K562 (cell line): ENCODE measurements at regions not wholly inside any gene's neighbourhood (a gene's known extent, or its start where the extent isn't known, plus 50 kb on each side); places are given as distances from the start of the nearest gene placed in this dataset.

Source experiments
- KDM4B ChIP-seq, 2 experiments: fragments of 450-650 bp in 1 of 2; sonication (generic) in 1 of 2; IDR thresholded peaks; 2 replicates each; pipeline ENCODE4 v1.6.1; 2016 to 2017; ENCODE audit warnings: borderline replicate concordance in 2 of 2, antibody characterized with exemption in 1 of 2, low read depth in 1 of 2, mild to moderate bottlenecking in 1 of 2
- MTA1 ChIP-seq: fragments of 450-650 bp; IDR thresholded peaks from 2 replicates; pipeline ENCODE4 v1.6.1; 2017; ENCODE audit warnings: borderline replicate concordance
- RBM25 ChIP-seq: fragments of 200-400 bp; formaldehyde crosslinking; IDR thresholded peaks from 2 replicates; pipeline ENCODE4 v1.6.1; 2018; ENCODE audit warnings: low read length, low read depth, moderate library complexity; ENCODE audit not compliant: severe bottlenecking
- TF ChIP-seq, protein P1 (sequence below): fragments of 450-650 bp; formaldehyde crosslinking; IDR thresholded peaks from 2 replicates; pipeline ENCODE4 v1.4.0; 2020; ENCODE audit warnings: mild to moderate bottlenecking, moderate library complexity
- TF ChIP-seq, protein P2 (sequence below): IDR thresholded peaks from 2 replicates; pipeline ENCODE4 v1.6.1; 2014; ENCODE audit warnings: antibody characterized with exemption

DNA sequence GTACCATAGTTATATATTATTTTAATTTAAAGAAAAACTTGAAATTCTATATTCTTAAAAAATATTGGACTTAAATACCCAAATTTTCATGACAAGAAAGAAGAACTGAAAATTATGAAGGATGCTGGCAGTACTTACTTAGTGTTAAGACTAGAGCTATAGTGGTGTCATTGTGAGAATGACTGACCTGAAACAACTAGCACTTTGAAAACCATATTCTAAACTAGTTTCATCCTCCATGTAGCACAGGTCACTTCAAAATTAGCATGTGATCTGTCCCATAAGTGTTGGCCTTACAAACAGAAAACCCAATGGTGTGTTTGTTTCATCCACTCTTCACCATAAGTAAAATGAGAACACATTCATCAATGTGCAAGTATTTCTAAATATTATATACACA is 208.6 kb downstream of the ZIC4 start:
- TF ChIP-seq KDM4B (IDR thresholded peaks at IDR 0.05; ENCODE audit: borderline replicate concordance in 2 of 2, low read depth in 1 of 2) (no peak), RBM25 (no peak), MTA1 (no peak)
- TF ChIP-seq, protein P1, sequence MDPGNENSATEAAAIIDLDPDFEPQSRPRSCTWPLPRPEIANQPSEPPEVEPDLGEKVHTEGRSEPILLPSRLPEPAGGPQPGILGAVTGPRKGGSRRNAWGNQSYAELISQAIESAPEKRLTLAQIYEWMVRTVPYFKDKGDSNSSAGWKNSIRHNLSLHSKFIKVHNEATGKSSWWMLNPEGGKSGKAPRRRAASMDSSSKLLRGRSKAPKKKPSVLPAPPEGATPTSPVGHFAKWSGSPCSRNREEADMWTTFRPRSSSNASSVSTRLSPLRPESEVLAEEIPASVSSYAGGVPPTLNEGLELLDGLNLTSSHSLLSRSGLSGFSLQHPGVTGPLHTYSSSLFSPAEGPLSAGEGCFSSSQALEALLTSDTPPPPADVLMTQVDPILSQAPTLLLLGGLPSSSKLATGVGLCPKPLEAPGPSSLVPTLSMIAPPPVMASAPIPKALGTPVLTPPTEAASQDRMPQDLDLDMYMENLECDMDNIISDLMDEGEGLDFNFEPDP (CRISPR knock-in tag): no peak
- TF ChIP-seq, protein P2, sequence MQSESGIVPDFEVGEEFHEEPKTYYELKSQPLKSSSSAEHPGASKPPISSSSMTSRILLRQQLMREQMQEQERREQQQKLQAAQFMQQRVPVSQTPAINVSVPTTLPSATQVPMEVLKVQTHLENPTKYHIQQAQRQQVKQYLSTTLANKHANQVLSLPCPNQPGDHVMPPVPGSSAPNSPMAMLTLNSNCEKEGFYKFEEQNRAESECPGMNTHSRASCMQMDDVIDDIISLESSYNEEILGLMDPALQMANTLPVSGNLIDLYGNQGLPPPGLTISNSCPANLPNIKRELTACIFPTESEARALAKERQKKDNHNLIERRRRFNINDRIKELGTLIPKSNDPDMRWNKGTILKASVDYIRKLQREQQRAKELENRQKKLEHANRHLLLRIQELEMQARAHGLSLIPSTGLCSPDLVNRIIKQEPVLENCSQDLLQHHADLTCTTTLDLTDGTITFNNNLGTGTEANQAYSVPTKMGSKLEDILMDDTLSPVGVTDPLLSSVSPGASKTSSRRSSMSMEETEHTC: no peak
